ENCODE measurements at regions not wholly inside any gene's neighbourhood (a gene's known extent, or its start where the extent isn't known, plus 50 kb on each side); places are given as distances from the start of the nearest gene placed in this dataset.
"Not testable (repeated sequence)": the region's sequence is repeated elsewhere in the genome, so short reads cannot be mapped to it uniquely, and the experiment has no call there.

DNA sequence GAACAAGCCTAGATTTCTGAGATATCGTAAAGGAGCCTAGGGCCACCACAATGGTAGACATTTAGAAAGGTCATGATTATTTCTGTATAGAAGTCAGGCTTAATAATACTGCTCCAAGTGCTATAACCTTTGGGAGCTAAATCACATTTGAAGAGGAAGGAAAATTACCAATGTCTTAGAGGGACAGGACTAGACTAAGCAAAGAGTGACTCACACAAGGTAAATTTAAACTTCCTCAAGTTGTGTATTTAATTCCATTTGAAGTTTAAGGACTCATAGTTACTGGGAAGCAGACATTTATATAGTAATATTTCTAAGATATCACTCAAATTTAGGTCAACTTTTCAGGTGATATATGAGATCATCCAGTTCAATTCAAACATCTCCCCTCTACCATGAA is 227.6 kb upstream of the MME start:
- DNase-seq (ENCODE audit: insufficient read length, low spot score) (no peak), FAIRE-seq (no peak)
- TF ChIP-seq SPI1 (IDR thresholded peaks at IDR 0.05; ENCODE audit: low read depth, low read length) (no peak), TAF1 (IDR thresholded peaks at IDR 0.05; ENCODE audit: low read depth, low read length) (no peak), PAX5 (IDR thresholded peaks at IDR 0.05; ENCODE audit: insufficient read depth, low read length, severe bottlenecking) (no peak), POLR2A (IDR thresholded peaks at IDR 0.05; ENCODE audit: low read depth, low read length) (no peak), POU2F2 (IDR thresholded peaks at IDR 0.05; ENCODE audit: low read depth, low read length) (no peak), POLR2AphosphoS5 (IDR thresholded peaks at IDR 0.05; ENCODE audit: low read depth, low read length) (no peak)

DNA sequence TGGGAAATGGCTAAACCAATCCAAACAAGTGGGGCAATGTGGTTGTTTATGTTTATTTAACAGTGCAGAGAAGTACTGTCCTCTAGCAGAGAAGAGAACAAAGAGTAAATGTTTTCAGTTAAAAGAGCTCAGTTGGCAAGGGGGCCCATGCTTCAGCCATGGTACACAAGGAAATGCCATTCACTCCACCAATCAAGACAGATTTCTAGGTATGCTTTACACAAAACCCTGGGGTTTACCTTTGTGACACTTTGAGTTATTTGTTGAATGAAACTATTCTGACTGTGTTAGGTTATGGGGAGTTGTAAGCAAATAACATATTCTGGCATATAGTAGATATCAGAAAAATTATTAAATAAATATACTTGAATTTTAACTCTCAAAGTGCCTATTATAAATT is 228.5 kb upstream of the MME start:
- DNase-seq (ENCODE audit: insufficient read length, low spot score) (no peak), FAIRE-seq (no peak)
- TF ChIP-seq POLR2AphosphoS5 (IDR thresholded peaks at IDR 0.05; ENCODE audit: low read depth, low read length) (no peak), POU2F2 (IDR thresholded peaks at IDR 0.05; ENCODE audit: low read depth, low read length) (no peak), SPI1 (IDR thresholded peaks at IDR 0.05; ENCODE audit: low read depth, low read length) (no peak), POLR2A (IDR thresholded peaks at IDR 0.05; ENCODE audit: low read depth, low read length) (no peak), TAF1 (IDR thresholded peaks at IDR 0.05; ENCODE audit: low read depth, low read length) (no peak), PAX5 (IDR thresholded peaks at IDR 0.05; ENCODE audit: insufficient read depth, low read length, severe bottlenecking) (no peak)

DNA sequence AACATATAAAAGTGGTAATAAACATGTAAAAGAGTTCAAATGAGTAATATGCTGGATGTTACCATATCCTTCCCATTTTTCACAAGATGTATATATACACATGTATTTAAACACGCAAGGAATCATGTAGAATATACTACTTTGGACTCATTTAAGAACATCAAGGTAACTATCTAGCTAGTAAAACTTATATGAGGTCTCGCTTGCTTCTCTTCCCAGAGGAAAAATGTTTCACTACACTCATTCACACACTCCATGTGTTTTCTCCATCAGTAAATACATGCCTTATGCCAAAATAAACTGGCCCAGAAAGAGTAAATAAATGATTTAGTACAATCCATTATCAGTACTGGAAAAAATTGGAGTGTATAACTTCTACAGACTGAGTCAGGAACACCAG is 229.2 kb upstream of the MME start:
- FAIRE-seq (no peak), DNase-seq (ENCODE audit: insufficient read length, low spot score) (no peak)
- TF ChIP-seq POU2F2 (IDR thresholded peaks at IDR 0.05; ENCODE audit: low read depth, low read length) (no peak), POLR2AphosphoS5 (IDR thresholded peaks at IDR 0.05; ENCODE audit: low read depth, low read length) (no peak)

DNA sequence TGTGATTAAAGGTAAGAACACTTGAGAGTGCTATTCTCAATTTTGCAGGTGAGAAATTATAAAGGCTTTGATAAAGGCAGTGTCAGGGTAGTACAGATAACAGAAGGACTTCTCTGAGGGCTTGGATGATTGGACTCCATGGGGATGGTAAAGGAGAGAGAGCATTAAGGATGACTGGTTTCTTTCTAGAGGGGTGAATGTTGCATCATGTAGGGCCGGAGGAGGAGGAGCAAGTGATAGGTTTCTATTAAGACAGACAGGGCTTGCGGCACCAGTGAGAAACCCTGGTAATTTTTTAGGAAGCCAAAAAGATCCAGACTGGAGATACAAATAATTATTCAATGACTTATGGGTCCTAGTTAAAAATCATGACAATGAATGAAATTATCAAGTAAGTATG is 230.7 kb upstream of the MME start:
- no peak for TF ChIP-seq PAX5 (IDR thresholded peaks at IDR 0.05; ENCODE audit: insufficient read depth, low read length, severe bottlenecking)
- no peak for TF ChIP-seq POU2F2 (IDR thresholded peaks at IDR 0.05; ENCODE audit: low read depth, low read length)
- no peak for TF ChIP-seq TAF1 (IDR thresholded peaks at IDR 0.05; ENCODE audit: low read depth, low read length)
- TF ChIP-seq SPI1 (IDR thresholded peaks at IDR 0.05; ENCODE audit: low read depth, low read length), result no peak
- no peak for TF ChIP-seq POLR2AphosphoS5 (IDR thresholded peaks at IDR 0.05; ENCODE audit: low read depth, low read length)
- TF ChIP-seq POLR2A (IDR thresholded peaks at IDR 0.05; ENCODE audit: low read depth, low read length), result no peak
- FAIRE-seq (no peak), DNase-seq (ENCODE audit: insufficient read length, low spot score) (no peak)

DNA sequence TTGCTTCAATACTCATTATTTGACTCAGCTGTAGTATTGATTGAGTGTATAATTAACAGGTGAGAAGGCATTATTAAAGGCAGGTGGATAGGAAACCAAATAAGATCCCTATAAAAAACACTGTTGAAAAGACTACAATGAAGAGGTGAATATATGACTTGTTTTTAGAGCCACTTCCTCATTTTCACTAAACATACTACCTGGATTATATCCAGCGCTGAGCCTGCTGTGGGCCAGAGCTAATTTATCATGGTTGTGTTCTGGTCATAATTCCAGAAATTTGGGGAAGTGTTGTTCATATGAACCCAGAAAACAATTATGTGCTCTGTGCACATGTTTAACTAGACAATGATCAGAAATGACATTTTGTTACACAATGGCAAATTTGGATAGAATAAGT is 235.3 kb upstream of the MME start:
- no peak for FAIRE-seq
- no peak for DNase-seq (ENCODE audit: insufficient read length, low spot score)

DNA sequence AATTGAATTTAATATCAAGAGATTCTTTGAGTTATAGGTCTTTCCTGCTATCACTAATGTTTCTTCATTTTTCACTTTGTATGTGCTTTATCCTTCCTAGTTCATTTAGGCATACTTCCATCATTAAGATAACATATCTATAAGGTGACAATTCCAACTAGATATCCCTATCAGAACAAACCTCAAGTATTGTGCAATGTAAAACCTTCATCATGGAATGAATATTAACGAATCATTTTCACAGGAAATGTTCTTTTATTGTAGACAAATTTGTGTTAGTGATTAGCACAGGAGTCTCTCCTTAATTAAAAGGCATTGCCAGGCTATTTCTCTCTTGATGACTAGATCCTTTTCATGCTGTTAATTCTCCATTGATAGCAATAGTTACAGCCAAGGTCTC is 236.5 kb upstream of the MME start:
- no peak for DNase-seq (ENCODE audit: insufficient read length, low spot score)
- FAIRE-seq, result no peak
- TF ChIP-seq POLR2A (IDR thresholded peaks at IDR 0.05; ENCODE audit: low read depth, low read length), result no peak
- no peak for TF ChIP-seq POLR2AphosphoS5 (IDR thresholded peaks at IDR 0.05; ENCODE audit: low read depth, low read length)
- no peak for TF ChIP-seq POU2F2 (IDR thresholded peaks at IDR 0.05; ENCODE audit: low read depth, low read length)
- no peak for TF ChIP-seq SPI1 (IDR thresholded peaks at IDR 0.05; ENCODE audit: low read depth, low read length)
- TF ChIP-seq PAX5 (IDR thresholded peaks at IDR 0.05; ENCODE audit: insufficient read depth, low read length, severe bottlenecking), result no peak
- TF ChIP-seq TAF1 (IDR thresholded peaks at IDR 0.05; ENCODE audit: low read depth, low read length), result no peak

More for the DNA sequence above, 235.3 kb upstream of the MME start:
- TF ChIP-seq SPI1 (IDR thresholded peaks at IDR 0.05; ENCODE audit: low read depth, low read length) (peak; percentile 75), POLR2AphosphoS5 (IDR thresholded peaks at IDR 0.05; ENCODE audit: low read depth, low read length) (no peak)

DNA sequence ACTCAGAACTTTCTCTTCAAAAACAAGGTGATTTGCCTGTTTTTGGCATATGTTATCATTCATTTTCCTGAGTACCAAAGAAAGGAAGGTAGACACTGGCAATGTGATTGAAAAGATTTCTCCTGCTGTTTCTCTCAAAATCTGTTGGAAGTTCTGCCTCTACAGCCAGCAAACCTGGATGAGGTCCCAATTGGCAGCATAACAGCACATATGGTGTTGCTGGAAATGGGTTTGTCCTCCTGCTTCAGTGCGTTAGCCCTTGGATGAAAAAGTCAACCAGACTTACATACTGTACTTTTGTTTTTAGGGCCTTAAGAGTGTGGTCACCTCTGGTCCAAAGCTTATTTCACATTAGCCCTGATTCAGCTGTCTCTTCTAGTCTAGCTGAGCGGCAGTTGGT is 237.6 kb upstream of the MME start:
- FAIRE-seq, result no peak
- DNase-seq (ENCODE audit: insufficient read length, low spot score), result no peak
- TF ChIP-seq PAX5 (IDR thresholded peaks at IDR 0.05; ENCODE audit: insufficient read depth, low read length, severe bottlenecking) (no peak), POU2F2 (IDR thresholded peaks at IDR 0.05; ENCODE audit: low read depth, low read length) (no peak), TAF1 (IDR thresholded peaks at IDR 0.05; ENCODE audit: low read depth, low read length) (no peak), POLR2A (IDR thresholded peaks at IDR 0.05; ENCODE audit: low read depth, low read length) (no peak), POLR2AphosphoS5 (IDR thresholded peaks at IDR 0.05; ENCODE audit: low read depth, low read length) (no peak), SPI1 (IDR thresholded peaks at IDR 0.05; ENCODE audit: low read depth, low read length) (no peak)

DNA sequence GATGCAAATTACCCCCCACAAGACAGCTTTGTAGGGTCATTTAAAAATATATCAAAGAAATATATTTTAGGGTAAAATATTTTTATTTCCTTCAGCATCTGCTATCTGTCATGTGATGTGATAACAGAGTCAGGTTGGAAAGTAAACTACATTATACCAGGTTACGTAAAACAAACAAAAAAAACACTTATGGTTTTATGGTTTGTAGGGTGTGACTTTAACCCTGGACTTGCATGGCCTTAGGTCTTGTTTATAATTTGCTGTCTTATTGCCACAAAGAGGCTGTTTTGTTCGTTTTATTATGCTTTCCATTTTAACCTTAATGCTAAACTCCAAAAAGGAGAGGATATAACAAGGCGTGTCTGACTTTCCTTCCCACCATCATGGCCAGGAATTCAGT is 244.5 kb upstream of the MME start:
- DNase-seq (ENCODE audit: insufficient read length, low spot score) (no peak), FAIRE-seq (no peak)

DNA sequence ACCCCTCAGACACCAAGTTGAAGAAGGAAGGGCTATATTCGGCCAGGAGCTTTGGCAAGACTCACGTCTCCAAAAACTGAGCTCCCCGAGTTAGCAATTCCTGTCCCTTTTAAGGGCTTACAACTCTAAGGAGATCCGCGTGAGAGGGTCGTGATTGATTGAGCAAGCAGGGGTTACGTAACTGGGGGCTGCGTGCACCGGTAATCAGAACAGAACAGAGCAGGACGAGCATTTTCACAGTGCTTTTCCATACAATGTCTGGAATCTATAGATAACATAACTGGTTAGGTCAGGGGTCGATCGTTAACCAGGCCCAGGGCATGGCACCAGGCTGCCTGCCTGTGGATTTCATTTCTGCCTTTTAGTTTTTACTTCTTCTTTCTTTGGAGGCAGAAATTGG is 245.3 kb upstream of the MME start:
- DNase-seq (ENCODE audit: insufficient read length, low spot score); FAIRE-seq: not testable (repeated sequence)

More for the DNA sequence above, 244.5 kb upstream of the MME start:
- TF ChIP-seq SPI1 (IDR thresholded peaks at IDR 0.05; ENCODE audit: low read depth, low read length) (no peak), PAX5 (IDR thresholded peaks at IDR 0.05; ENCODE audit: insufficient read depth, low read length, severe bottlenecking) (no peak), POU2F2 (IDR thresholded peaks at IDR 0.05; ENCODE audit: low read depth, low read length) (no peak)

DNA sequence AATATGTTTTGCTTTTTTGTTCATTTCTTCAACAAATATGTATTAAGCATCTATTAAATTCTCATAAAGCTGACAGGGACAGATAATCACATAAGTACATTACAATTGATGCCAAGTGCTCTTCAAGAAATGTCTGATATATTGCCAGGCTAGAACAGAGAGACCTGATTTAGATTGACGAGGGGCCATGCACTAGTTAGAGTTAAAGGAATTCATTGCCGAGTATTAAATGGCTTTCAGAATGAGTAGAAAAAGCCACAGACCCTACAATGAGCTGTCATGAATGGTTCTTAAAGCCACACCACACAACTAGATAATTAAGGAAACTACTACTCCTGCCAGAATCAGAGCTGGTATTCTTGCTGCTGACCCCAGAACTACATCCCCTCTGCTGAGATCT is 250.2 kb upstream of the MME start:
- no peak for TF ChIP-seq TAF1 (IDR thresholded peaks at IDR 0.05; ENCODE audit: low read depth, low read length)
- TF ChIP-seq POLR2A (IDR thresholded peaks at IDR 0.05; ENCODE audit: low read depth, low read length), result no peak
- TF ChIP-seq POU2F2 (IDR thresholded peaks at IDR 0.05; ENCODE audit: low read depth, low read length), result no peak
- DNase-seq (ENCODE audit: insufficient read length, low spot score), result no peak
- no peak for FAIRE-seq

DNA sequence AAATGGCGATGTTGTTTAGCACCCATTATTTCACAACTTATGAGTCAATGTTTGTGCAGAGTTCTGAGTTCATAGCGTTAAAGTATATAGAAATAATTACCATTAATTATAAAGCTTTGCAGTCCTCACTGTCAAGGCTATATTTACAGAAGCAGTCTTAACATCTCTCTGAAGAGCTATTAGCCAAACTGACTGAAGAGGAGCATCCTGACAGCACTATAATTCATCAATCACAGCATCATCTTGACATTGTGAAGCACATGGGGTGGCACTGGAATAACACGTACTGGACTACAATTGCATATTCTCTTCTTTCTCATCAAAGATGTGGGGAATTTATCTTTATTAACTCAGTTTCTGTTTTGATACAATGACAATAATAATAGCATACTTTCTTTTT is 260.6 kb upstream of the MME start:
- no peak for FAIRE-seq

More for the DNA sequence above, 260.6 kb upstream of the MME start:
- TF ChIP-seq TAF1 (IDR thresholded peaks at IDR 0.05; ENCODE audit: low read depth, low read length) (no peak), SPI1 (IDR thresholded peaks at IDR 0.05; ENCODE audit: low read depth, low read length) (no peak), POU2F2 (IDR thresholded peaks at IDR 0.05; ENCODE audit: low read depth, low read length) (no peak), POLR2A (IDR thresholded peaks at IDR 0.05; ENCODE audit: low read depth, low read length) (no peak)
- no peak for DNase-seq (ENCODE audit: insufficient read length, low spot score)
